Kidney epithelial cell (primary cell): ENCODE measurements at regions not wholly inside any gene's neighbourhood (a gene's known extent, or its start where the extent isn't known, plus 50 kb on each side); places are given as distances from the start of the nearest gene placed in this dataset.

Experiments
- DNase-seq: peaks from one replicate; pipeline ENCODE4 v3.0.0-alpha.2; 2010; ENCODE audit warnings: low read depth
- H3K27me3 ChIP-seq: 2 replicates; pipeline ENCODE4 v1.6.0; 2011; ENCODE audit warnings: low read length; ENCODE audit not compliant: control insufficient read depth, insufficient read depth
- H3K36me3 ChIP-seq: 2 replicates; pipeline ENCODE4 v1.5.1; 2011; ENCODE audit warnings: low read length; ENCODE audit not compliant: control insufficient read depth, insufficient read depth
- H3K4me3 ChIP-seq: 2 replicates; pipeline ENCODE4 v1.5.1; 2011; ENCODE audit warnings: low read depth, mild to moderate bottlenecking, control low read depth, low read length
- TF ChIP-seq, protein P1 (sequence below): IDR thresholded peaks from 2 replicates; pipeline ENCODE4 v1.5.1; 2011; ENCODE audit warnings: mild to moderate bottlenecking, moderate library complexity, low read length, control low read depth, inconsistent platforms; ENCODE audit not compliant: insufficient read depth, poor library complexity, severe bottlenecking

DNA sequence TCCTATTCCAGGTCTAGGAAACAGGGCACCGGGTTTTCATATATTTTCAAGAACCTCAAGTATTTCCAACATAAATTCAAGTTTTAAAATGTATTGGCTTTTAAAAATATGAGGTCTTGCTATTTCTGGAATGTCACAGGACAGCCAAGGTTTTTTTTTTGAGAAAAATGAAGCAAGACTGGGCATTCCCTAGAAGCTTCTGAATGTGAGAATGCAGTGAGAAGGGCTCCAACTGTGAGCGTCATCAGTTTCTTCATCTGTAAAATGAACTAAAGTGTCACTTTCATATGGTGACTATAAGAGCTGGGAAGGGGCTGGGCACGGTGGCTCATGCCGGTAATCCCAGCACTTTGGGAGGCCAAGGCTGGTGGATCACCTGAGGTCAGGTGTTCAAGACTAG lies 455.8 kb upstream of the MAF start:
- Histone ChIP-seq H3K36me3 (no peaks in the 10 kb centered on the region), H3K4me3 (no peak overlapping the region), H3K27me3 (no peaks in the 10 kb centered on the region)
- DNase-seq = no peak
- TF ChIP-seq, protein P1, sequence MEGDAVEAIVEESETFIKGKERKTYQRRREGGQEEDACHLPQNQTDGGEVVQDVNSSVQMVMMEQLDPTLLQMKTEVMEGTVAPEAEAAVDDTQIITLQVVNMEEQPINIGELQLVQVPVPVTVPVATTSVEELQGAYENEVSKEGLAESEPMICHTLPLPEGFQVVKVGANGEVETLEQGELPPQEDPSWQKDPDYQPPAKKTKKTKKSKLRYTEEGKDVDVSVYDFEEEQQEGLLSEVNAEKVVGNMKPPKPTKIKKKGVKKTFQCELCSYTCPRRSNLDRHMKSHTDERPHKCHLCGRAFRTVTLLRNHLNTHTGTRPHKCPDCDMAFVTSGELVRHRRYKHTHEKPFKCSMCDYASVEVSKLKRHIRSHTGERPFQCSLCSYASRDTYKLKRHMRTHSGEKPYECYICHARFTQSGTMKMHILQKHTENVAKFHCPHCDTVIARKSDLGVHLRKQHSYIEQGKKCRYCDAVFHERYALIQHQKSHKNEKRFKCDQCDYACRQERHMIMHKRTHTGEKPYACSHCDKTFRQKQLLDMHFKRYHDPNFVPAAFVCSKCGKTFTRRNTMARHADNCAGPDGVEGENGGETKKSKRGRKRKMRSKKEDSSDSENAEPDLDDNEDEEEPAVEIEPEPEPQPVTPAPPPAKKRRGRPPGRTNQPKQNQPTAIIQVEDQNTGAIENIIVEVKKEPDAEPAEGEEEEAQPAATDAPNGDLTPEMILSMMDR = no peak

DNA sequence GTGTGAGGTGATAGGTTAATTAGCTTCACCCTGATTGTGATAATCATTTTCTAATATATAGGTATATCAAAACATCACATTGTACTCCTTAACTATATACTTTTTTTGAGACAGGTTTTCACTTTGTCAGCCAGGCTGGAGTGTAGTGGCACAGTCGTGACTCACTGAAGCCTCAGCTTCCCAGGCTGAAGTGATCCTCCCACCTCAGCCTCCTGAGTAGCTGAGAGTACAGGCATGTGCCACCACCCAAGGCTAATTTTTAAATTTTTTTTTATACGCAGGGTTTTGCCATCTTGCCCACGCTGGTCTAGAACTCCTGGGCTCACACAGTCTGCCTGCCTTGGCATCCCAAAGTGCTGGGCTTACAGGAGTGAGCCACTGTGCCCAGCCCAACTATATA lies 455.3 kb upstream of the MAF start:
- TF ChIP-seq, protein P1 = no peak
- no peaks in the 10 kb centered on the region for H3K27me3 ChIP-seq
- DNase-seq = no peak
- no peak overlapping the region for H3K4me3 ChIP-seq
- no peaks in the 10 kb centered on the region for H3K36me3 ChIP-seq

DNA sequence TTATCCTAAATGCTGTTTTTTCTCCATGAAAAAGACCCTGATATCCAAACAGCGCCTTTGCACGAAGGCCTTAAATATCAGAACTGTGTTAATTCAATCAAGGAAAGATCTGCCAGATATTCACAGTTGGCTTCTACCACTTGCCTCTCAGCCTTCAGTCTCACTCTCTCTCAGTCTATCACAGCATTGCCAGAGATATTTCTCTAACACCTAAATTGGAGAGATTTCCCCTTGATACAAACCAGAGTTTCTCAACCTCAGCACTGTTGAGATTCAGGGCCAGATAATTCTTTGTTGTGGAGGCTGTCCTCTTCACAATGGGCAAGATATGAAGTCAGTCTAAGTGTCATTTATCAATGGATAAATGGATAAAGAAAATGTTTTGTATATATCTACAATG lies 454.1 kb upstream of the MAF start:
- Histone ChIP-seq H3K36me3 (no peaks in the 10 kb centered on the region), H3K4me3 (no peak overlapping the region), H3K27me3 (no peaks in the 10 kb centered on the region)
- TF ChIP-seq, protein P1 = no peak
- no peak for DNase-seq

DNA sequence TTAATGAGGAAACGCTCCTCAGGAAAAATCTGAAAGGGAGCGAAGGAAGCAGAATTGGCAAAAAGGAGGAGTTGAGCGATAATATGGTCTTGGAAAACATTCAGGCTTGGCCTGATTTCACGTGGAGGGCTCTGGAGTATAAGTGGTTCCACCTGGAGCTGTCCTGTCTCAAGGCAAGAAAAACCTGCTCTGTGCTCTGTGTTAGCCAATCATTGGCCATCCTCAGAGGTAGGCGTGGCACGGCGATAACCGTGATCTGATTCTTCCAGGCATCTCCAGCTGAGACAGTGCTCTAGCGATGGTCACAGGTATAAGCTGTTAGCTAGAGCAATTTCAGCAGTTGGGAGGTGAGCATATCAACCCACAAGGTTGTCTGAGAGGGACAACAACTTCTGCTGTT lies 450.5 kb upstream of the MAF start:
- Histone ChIP-seq H3K27me3 (no peaks in the 10 kb centered on the region), H3K36me3 (no peaks in the 10 kb centered on the region), H3K4me3 (no peak overlapping the region)
- DNase-seq = no peak
- TF ChIP-seq, protein P1 = no peak

DNA sequence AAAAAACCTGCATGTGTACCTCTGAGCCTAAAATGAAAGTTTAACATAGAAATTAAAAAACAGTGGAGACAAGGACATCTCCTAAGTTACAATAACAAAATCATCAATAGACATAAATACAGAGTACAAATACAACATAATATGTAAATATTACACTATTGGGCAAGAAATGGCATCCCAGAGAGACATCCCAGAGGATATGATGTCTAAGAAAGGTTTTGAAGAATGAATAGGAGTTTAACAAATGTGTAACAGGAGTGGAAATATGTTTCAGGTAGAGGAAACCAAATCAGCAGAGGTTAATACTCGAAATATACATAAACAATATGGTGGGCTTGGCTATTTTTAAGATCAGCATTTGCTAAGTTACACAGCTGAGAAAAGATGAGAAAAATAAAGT lies 447.7 kb upstream of the MAF start:
- no peak overlapping the region for H3K4me3 ChIP-seq
- H3K36me3 ChIP-seq = no peaks in the 10 kb centered on the region
- H3K27me3 ChIP-seq = peaks cover 3% of the 10 kb centered on the region
- DNase-seq = no peak
- TF ChIP-seq, protein P1 = no peak

DNA sequence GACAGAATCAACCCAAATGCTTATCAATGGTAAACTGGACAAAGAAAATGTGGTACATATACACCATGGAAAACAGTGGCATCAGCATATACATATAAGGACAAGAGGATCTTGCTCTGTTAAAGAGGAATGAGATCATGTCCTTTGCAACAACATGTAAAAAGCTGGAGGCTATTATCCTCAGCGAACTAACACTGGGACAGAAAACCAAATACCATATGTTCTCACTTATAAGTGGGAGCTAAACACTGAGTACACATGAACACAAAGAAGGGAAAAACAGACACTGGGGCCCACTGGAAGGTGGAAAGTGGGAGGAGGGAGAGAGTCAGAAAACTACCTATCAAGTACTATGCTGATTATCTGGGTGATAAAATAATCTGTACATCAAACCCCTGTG lies 447.3 kb upstream of the MAF start:
- H3K36me3 ChIP-seq = no peaks in the 10 kb centered on the region
- no peak for DNase-seq
- TF ChIP-seq, protein P1 = no peak
- H3K27me3 ChIP-seq = peaks cover 3% of the 10 kb centered on the region
- no peak overlapping the region for H3K4me3 ChIP-seq
